Neural crest cell (in vitro differentiated cells): ENCODE measurements at regions not wholly inside any gene's neighbourhood (a gene's known extent, or its start where the extent isn't known, plus 50 kb on each side); places are given as distances from the start of the nearest gene placed in this dataset.

ENCODE experiments used
- DNase-seq: peaks from one replicate; pipeline ENCODE4 v3.0.0; 2021; ENCODE audit warnings: low read depth, mixed read lengths, low spot score
- H3K27ac Mint-ChIP-seq: one replicate; pipeline ENCODE4 v1.8.0; 2021; ENCODE audit warnings: mild to moderate bottlenecking, mixed read lengths; ENCODE audit not compliant: unreplicated experiment
- H3K27me3 Mint-ChIP-seq: 2 replicates; pipeline ENCODE4 v1.8.0; 2021; ENCODE audit warnings: low read depth, mild to moderate bottlenecking, mixed read lengths
- H3K36me3 Mint-ChIP-seq: 2 replicates; pipeline ENCODE4 v1.8.0; 2021; ENCODE audit warnings: low read depth, mild to moderate bottlenecking, mixed read lengths
- H3K4me1 Mint-ChIP-seq: 2 replicates; pipeline ENCODE4 v1.8.0; 2021; ENCODE audit warnings: mixed read lengths
- H3K4me3 Mint-ChIP-seq: one replicate; pipeline ENCODE4 v1.8.0; 2021; ENCODE audit warnings: mild to moderate bottlenecking, mixed read lengths
- H3K9me3 Mint-ChIP-seq: 2 replicates; pipeline ENCODE4 v1.8.0; 2021; ENCODE audit warnings: mixed read lengths
- CTCF ChIP-seq: fragments of 200-600 bp; sonication (generic); conservative IDR thresholded peaks from 2 replicates; pipeline ENCODE4 v1.5.0; 2021; ENCODE audit warnings: antibody characterized with exemption, mild to moderate bottlenecking

- Mint-ChIP-seq H3K27ac (no peak overlapping the region), H3K36me3 (no peaks in the 10 kb centered on the region), H3K4me1 (no peaks in the 10 kb centered on the region), H3K4me3 (no peak overlapping the region), H3K27me3 (no peaks in the 10 kb centered on the region), H3K9me3 (peaks cover 7% of the 10 kb centered on the region)
- no peak for DNase-seq
- TF ChIP-seq CTCF: no peak
These were observed 119.1 kb downstream of the SLITRK2 start for GRCh38 chrX:145936769-145937168.

GRCh38 chrX:145949056-145949455 is 131.4 kb downstream of the SLITRK2 start:
- no peak overlapping the region for H3K27ac Mint-ChIP-seq
- no peak for TF ChIP-seq CTCF

GRCh38 chrX:145953628-145954027 is 136.0 kb downstream of the SLITRK2 start:
- Mint-ChIP-seq H3K4me3 (no peak overlapping the region), H3K36me3 (no peaks in the 10 kb centered on the region), H3K4me1 (no peaks in the 10 kb centered on the region), H3K27ac (no peak overlapping the region), H3K27me3 (peaks cover 3% of the 10 kb centered on the region), H3K9me3 (peaks cover 16% of the 10 kb centered on the region)
- DNase-seq: no peak
- TF ChIP-seq CTCF: no peak

More at GRCh38 chrX:145949056-145949455, 131.4 kb downstream of the SLITRK2 start:
- H3K9me3 Mint-ChIP-seq: peaks cover 11% of the 10 kb centered on the region
- no peak for DNase-seq
- H3K27me3 Mint-ChIP-seq: no peaks in the 10 kb centered on the region
- H3K4me3 Mint-ChIP-seq: no peak overlapping the region
- no peaks in the 10 kb centered on the region for H3K36me3 Mint-ChIP-seq
- H3K4me1 Mint-ChIP-seq: no peaks in the 10 kb centered on the region

- Mint-ChIP-seq H3K9me3 (peaks cover 24% of the 10 kb centered on the region), H3K36me3 (no peaks in the 10 kb centered on the region), H3K27me3 (no peaks in the 10 kb centered on the region), H3K4me1 (no peaks in the 10 kb centered on the region), H3K27ac (no peak overlapping the region), H3K4me3 (no peak overlapping the region)
- no peak for TF ChIP-seq CTCF
- DNase-seq: no peak
These were observed 172.4 kb downstream of the SLITRK2 start for GRCh38 chrX:145990051-145990450.

- Mint-ChIP-seq H3K27ac (no peak overlapping the region), H3K9me3 (peaks cover 3% of the 10 kb centered on the region), H3K36me3 (no peaks in the 10 kb centered on the region), H3K27me3 (no peaks in the 10 kb centered on the region), H3K4me1 (no peaks in the 10 kb centered on the region), H3K4me3 (no peak overlapping the region)
- no peak for TF ChIP-seq CTCF
- DNase-seq: no peak
These were observed 189.0 kb downstream of the SLITRK2 start for GRCh38 chrX:146006637-146007036.

GRCh38 chrX:146036000-146036399 is 218.4 kb downstream of the SLITRK2 start:
- H3K9me3 Mint-ChIP-seq: peaks cover 16% of the 10 kb centered on the region
- TF ChIP-seq CTCF: no peak
- no peaks in the 10 kb centered on the region for H3K4me1 Mint-ChIP-seq
- no peaks in the 10 kb centered on the region for H3K36me3 Mint-ChIP-seq
- H3K4me3 Mint-ChIP-seq: no peak overlapping the region
- DNase-seq: no peak
- no peaks in the 10 kb centered on the region for H3K27me3 Mint-ChIP-seq
- no peak overlapping the region for H3K27ac Mint-ChIP-seq
